Mesenteric fat pad (tissue), 1 donor: ENCODE measurements at regions not wholly inside any gene's neighbourhood (a gene's known extent, or its start where the extent isn't known, plus 50 kb on each side); places are given as distances from the start of the nearest gene placed in this dataset.

ENCODE experiments used
- DNase-seq: peaks from one replicate; pipeline ENCODE4 v3.0.0-alpha.2; 2020; ENCODE audit warnings: low spot score
- donor health status: DM: yes; HTN: yes; CAD: no.

GRCh38 chr5:145117285-145117684 is 717.9 kb downstream of the PRELID2 start:
- DNase-seq = no peak

- no peak for DNase-seq
Measured at GRCh38 chr5:145111420-145111819, 723.7 kb downstream of the PRELID2 start.

- DNase-seq = no peak
Measured at GRCh38 chr5:145110834-145111233, 724.3 kb downstream of the PRELID2 start.

- DNase-seq = no peak
Measured at GRCh38 chr5:145110181-145110580, 725.0 kb downstream of the PRELID2 start.

GRCh38 chr5:145105384-145105783 is 729.8 kb downstream of the PRELID2 start:
- DNase-seq = no peak

GRCh38 chr5:145104106-145104505 is 731.0 kb downstream of the PRELID2 start:
- no peak for DNase-seq

GRCh38 chr5:145101246-145101645 is 733.9 kb downstream of the PRELID2 start:
- no peak for DNase-seq

- no peak for DNase-seq
Measured at GRCh38 chr5:145090115-145090514, 745.0 kb downstream of the PRELID2 start.

GRCh38 chr5:145084834-145085233 is 750.3 kb downstream of the PRELID2 start:
- DNase-seq = no peak

GRCh38 chr5:145077028-145077427 is 758.1 kb downstream of the PRELID2 start:
- DNase-seq = no peak

GRCh38 chr5:145076040-145076439 is 759.1 kb downstream of the PRELID2 start:
- DNase-seq = no peak

GRCh38 chr5:145072889-145073288 is 762.3 kb downstream of the PRELID2 start:
- DNase-seq = no peak

GRCh38 chr5:145068721-145069120 is 766.4 kb downstream of the PRELID2 start:
- DNase-seq = no peak

- DNase-seq = no peak
Measured at GRCh38 chr5:145062280-145063062, 772.7 kb downstream of the PRELID2 start.

GRCh38 chr5:145056800-145057199 is 778.3 kb downstream of the PRELID2 start:
- DNase-seq = no peak

GRCh38 chr5:145050181-145050580 is 785.0 kb downstream of the PRELID2 start:
- DNase-seq = no peak

GRCh38 chr5:145044970-145045369 is 790.2 kb downstream of the PRELID2 start:
- no peak for DNase-seq

GRCh38 chr5:145028626-145029025 is 806.5 kb downstream of the PRELID2 start:
- no peak for DNase-seq

- no peak for DNase-seq
Measured at GRCh38 chr5:145027286-145027685, 807.9 kb downstream of the PRELID2 start.

GRCh38 chr5:145025775-145026174 is 809.4 kb downstream of the PRELID2 start:
- no peak for DNase-seq

GRCh38 chr5:145015146-145015545 is 820.0 kb downstream of the PRELID2 start:
- no peak for DNase-seq

- no peak for DNase-seq
Measured at GRCh38 chr5:145014109-145014508, 821.0 kb downstream of the PRELID2 start.

- no peak for DNase-seq
Measured at GRCh38 chr5:145010834-145011233, 824.3 kb downstream of the PRELID2 start.
